SK-N-SH treated with all-trans-retinoic acid at 6 μM for 48 hours (cell line): ENCODE measurements at regions not wholly inside any gene's neighbourhood (a gene's known extent, or its start where the extent isn't known, plus 50 kb on each side); places are given as distances from the start of the nearest gene placed in this dataset.

ENCODE experiments used
- ATAC-seq: fragments of 200-7000 bp; cut with Tn5 transposase; 3 replicates; pipeline ENCODE4 v1.9.1; 2020; ENCODE audit warnings: mild to moderate bottlenecking, moderate library complexity
- ARNTL ChIP-seq: fragments of 450-650 bp; formaldehyde crosslinking; IDR thresholded peaks from 2 replicates; pipeline ENCODE4 v1.5.0; 2020; ENCODE audit warnings: low read depth, mild to moderate bottlenecking, moderate library complexity, borderline replicate concordance
- BACH2 ChIP-seq: fragments of 250-450 bp; sonication (Bioruptor Pico); IDR thresholded peaks from 2 replicates; pipeline ENCODE4 v1.9.0; 2021; ENCODE audit warnings: mild to moderate bottlenecking, borderline replicate concordance
- CREB5 ChIP-seq: fragments of 250-450 bp; sonication (Bioruptor Pico); IDR thresholded peaks from 2 replicates; pipeline ENCODE4 v1.5.1; 2020; ENCODE audit warnings: low read depth, mild to moderate bottlenecking, moderate library complexity
- CSDC2 ChIP-seq: fragments of 250-450 bp; sonication (Bioruptor Pico); IDR thresholded peaks from 2 replicates; pipeline ENCODE4 v1.5.0; 2020; ENCODE audit warnings: mild to moderate bottlenecking, moderate library complexity
- GLIS3 ChIP-seq: fragments of 250-450 bp; sonication (Bioruptor Pico); IDR thresholded peaks from 2 replicates; pipeline ENCODE4 v1.5.0; 2020; ENCODE audit warnings: mild to moderate bottlenecking, moderate library complexity
- ISL1 ChIP-seq: fragments of 250-450 bp; sonication (Bioruptor Pico); IDR thresholded peaks from 2 replicates; pipeline ENCODE4 v2.1.2; 2022; ENCODE audit warnings: mild to moderate bottlenecking, moderate library complexity
- OSR1 ChIP-seq: fragments of 250-450 bp; sonication (Bioruptor Pico); IDR thresholded peaks from 2 replicates; pipeline ENCODE4 v1.8.0; 2022; ENCODE audit warnings: moderate library complexity, mild to moderate bottlenecking, inconsistent platforms
- POU6F1 ChIP-seq: fragments of 250-450 bp; sonication (Bioruptor Pico); IDR thresholded peaks from 2 replicates; pipeline ENCODE4 v1.8.0; 2021; ENCODE audit warnings: low read depth, mild to moderate bottlenecking, moderate library complexity, borderline replicate concordance
- PPARA ChIP-seq: fragments of 250-450 bp; sonication (Bioruptor Pico); IDR thresholded peaks from 2 replicates; pipeline ENCODE4 v1.5.0; 2020; ENCODE audit warnings: mild to moderate bottlenecking, borderline replicate concordance
- RARB ChIP-seq: fragments of 250-450 bp; sonication (Bioruptor Pico); IDR thresholded peaks from 2 replicates; pipeline ENCODE4 v1.8.0; 2021; ENCODE audit warnings: mild to moderate bottlenecking, moderate library complexity
- TCF4 ChIP-seq: fragments of 250-450 bp; sonication (Bioruptor Pico); IDR thresholded peaks from 2 replicates; pipeline ENCODE4 v1.8.0; 2021; ENCODE audit warnings: mild to moderate bottlenecking, moderate library complexity, borderline replicate concordance
- TSHZ2 ChIP-seq: fragments of 250-450 bp; sonication (Bioruptor Pico); IDR thresholded peaks from 2 replicates; pipeline ENCODE4 v1.5.0; 2020; ENCODE audit warnings: mild to moderate bottlenecking, moderate library complexity
- ZC3H10 ChIP-seq: fragments of 250-450 bp; sonication (Bioruptor Pico); IDR thresholded peaks from 2 replicates; pipeline ENCODE4 v1.5.1; 2021; ENCODE audit warnings: mild to moderate bottlenecking, moderate library complexity
- ZFP3 ChIP-seq: fragments of 250-450 bp; sonication (Bioruptor Pico); IDR thresholded peaks from 2 replicates; pipeline ENCODE4 v1.5.0; 2020; ENCODE audit warnings: mild to moderate bottlenecking, moderate library complexity
- ZFP30 ChIP-seq: fragments of 450-650 bp; formaldehyde crosslinking; IDR thresholded peaks from 2 replicates; pipeline ENCODE4 v1.5.0; 2022; ENCODE audit warnings: mild to moderate bottlenecking, moderate library complexity
- ZNF565 ChIP-seq: fragments of 450-650 bp; formaldehyde crosslinking; conservative IDR thresholded peaks from 2 replicates; pipeline ENCODE4 v1.5.0; 2020; ENCODE audit warnings: low read depth, mild to moderate bottlenecking, moderate library complexity
- ZNF70 ChIP-seq: fragments of 450-650 bp; formaldehyde crosslinking; IDR thresholded peaks from 2 replicates; pipeline ENCODE4 v1.5.0; 2020; ENCODE audit warnings: mild to moderate bottlenecking, moderate library complexity
- ZNF8 ChIP-seq: fragments of 450-650 bp; formaldehyde crosslinking; IDR thresholded peaks from 2 replicates; pipeline ENCODE4 v1.5.0; 2020; ENCODE audit warnings: mild to moderate bottlenecking, moderate library complexity
- TF ChIP-seq, protein P1 (sequence below): fragments of 250-450 bp; sonication (Bioruptor Pico); IDR thresholded peaks from 2 replicates; pipeline ENCODE4 v1.8.0; 2020; ENCODE audit warnings: mild to moderate bottlenecking, moderate library complexity, borderline replicate concordance

DNA sequence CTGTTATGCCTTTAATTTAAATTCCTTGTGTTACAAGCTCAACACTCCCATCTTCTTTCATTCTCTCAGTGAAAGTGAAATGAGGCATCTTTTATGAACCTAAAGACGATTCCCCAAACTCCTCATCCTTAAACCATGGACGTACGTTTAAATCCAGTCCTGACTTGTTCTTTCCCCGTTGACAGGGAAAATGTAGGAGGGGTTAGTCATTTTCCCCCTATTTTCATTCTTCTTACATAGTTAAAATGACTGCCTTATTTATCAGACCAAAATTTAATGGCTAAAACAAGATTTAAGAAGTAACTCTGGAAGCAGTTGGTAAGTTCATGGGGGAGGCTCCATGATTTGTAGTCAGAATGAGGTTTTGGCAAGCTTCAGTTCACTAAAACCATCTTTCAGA lies 134.9 kb downstream of the KCNA5 start (continued):
- TF ChIP-seq POU6F1 (CRISPR knock-in tag) (no peak), ARNTL (CRISPR knock-in tag) (no peak), ZFP3 (CRISPR knock-in tag) (no peak), BACH2 (CRISPR knock-in tag) (no peak)

GRCh38 chr12:5180496-5180895 lies 136.8 kb downstream of the KCNA5 start:
- no peak for TF ChIP-seq ARNTL (CRISPR knock-in tag)
- TF ChIP-seq OSR1 = no peak
- no peak for TF ChIP-seq CSDC2 (CRISPR knock-in tag)
- no peak for TF ChIP-seq ISL1 (CRISPR knock-in tag)
- TF ChIP-seq, protein P1, sequence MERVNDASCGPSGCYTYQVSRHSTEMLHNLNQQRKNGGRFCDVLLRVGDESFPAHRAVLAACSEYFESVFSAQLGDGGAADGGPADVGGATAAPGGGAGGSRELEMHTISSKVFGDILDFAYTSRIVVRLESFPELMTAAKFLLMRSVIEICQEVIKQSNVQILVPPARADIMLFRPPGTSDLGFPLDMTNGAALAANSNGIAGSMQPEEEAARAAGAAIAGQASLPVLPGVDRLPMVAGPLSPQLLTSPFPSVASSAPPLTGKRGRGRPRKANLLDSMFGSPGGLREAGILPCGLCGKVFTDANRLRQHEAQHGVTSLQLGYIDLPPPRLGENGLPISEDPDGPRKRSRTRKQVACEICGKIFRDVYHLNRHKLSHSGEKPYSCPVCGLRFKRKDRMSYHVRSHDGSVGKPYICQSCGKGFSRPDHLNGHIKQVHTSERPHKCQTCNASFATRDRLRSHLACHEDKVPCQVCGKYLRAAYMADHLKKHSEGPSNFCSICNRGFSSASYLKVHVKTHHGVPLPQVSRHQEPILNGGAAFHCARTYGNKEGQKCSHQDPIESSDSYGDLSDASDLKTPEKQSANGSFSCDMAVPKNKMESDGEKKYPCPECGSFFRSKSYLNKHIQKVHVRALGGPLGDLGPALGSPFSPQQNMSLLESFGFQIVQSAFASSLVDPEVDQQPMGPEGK (CRISPR knock-in tag) = no peak
- no peak for TF ChIP-seq ZFP3 (CRISPR knock-in tag)
- TF ChIP-seq GLIS3 = no peak
- TF ChIP-seq ZNF565 (CRISPR knock-in tag) = no peak
- no peak for TF ChIP-seq ZNF8 (CRISPR knock-in tag)
- TF ChIP-seq RARB (CRISPR knock-in tag) = no peak
- no peak for TF ChIP-seq TSHZ2 (CRISPR knock-in tag)
- TF ChIP-seq BACH2 (CRISPR knock-in tag) = no peak
- TF ChIP-seq TCF4 (CRISPR knock-in tag) = no peak
- no peak for TF ChIP-seq PPARA
- no peak for TF ChIP-seq ZC3H10
- no peak for TF ChIP-seq CREB5 (CRISPR knock-in tag)
- no peak for ATAC-seq

DNA sequence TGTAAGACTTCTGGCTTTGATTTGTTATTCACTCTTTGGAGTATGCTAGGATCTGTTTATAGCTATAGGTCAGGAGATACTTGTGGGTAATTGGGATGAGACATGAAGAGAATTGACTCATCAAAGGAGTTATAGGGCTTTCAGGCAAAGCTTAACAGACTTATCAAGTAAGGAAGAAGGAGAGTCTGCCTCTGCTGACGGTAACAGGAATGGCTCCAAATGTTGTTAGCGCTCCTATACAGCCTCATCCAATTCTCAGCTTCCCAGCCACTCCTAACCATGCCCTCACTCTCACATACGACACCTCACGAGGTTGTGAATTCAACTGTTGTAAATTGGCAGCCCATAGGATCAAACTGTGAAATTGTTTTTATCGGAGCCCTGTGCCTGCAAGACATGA lies 140.5 kb downstream of the KCNA5 start:
- no peak for TF ChIP-seq TCF4 (CRISPR knock-in tag)
- TF ChIP-seq OSR1 = no peak
- TF ChIP-seq PPARA = no peak
- no peak for TF ChIP-seq ZNF70
- TF ChIP-seq ISL1 (CRISPR knock-in tag) = no peak
- no peak for TF ChIP-seq ZNF8 (CRISPR knock-in tag)
- no peak for TF ChIP-seq ZFP3 (CRISPR knock-in tag)
- no peak for TF ChIP-seq ZNF565 (CRISPR knock-in tag)
- no peak for TF ChIP-seq ZFP30 (CRISPR knock-in tag)
- TF ChIP-seq ARNTL (CRISPR knock-in tag) = no peak
- ATAC-seq = no peak

- ATAC-seq = no peak
- TF ChIP-seq PPARA = no peak
- TF ChIP-seq POU6F1 (CRISPR knock-in tag) = no peak
- TF ChIP-seq RARB (CRISPR knock-in tag) = no peak
- TF ChIP-seq ARNTL (CRISPR knock-in tag) = no peak
- TF ChIP-seq, all 23 proteins: peak for 0
Measured at GRCh38 chr12:5185435-5186069, 141.9 kb downstream of the KCNA5 start.
